H9 (cell line): ENCODE measurements at regions not wholly inside any gene's neighbourhood (a gene's known extent, or its start where the extent isn't known, plus 50 kb on each side); places are given as distances from the start of the nearest gene placed in this dataset.

ENCODE experiments used
- DNase-seq: peaks from one replicate; pipeline ENCODE4 v3.0.0-alpha.2; 2017
- H2AFZ ChIP-seq: one replicate; pipeline ENCODE4 v1.6.1; 2013; ENCODE audit warnings: mild to moderate bottlenecking, low read length, control low read depth, moderate library complexity
- H2AK5ac ChIP-seq: 2 replicates; pipeline ENCODE4 v1.6.1; 2013; ENCODE audit warnings: low read length, control low read depth, mixed read lengths; ENCODE audit not compliant: insufficient read length
- H2BK120ac ChIP-seq: one replicate; pipeline ENCODE4 v1.6.1; 2013; ENCODE audit warnings: low read depth, mild to moderate bottlenecking, low read length, control low read depth, inconsistent platforms; ENCODE audit not compliant: poor library complexity, severe bottlenecking
- H2BK12ac ChIP-seq: 2 replicates; pipeline ENCODE4 v1.6.1; 2013; ENCODE audit warnings: low read length, control low read depth, mixed read lengths, low read depth; ENCODE audit not compliant: insufficient read length
- H2BK15ac ChIP-seq: 2 replicates; pipeline ENCODE4 v1.6.1; 2013; ENCODE audit warnings: low read depth, low read length, control low read depth
- H2BK20ac ChIP-seq: one replicate; pipeline ENCODE4 v1.6.1; 2013; ENCODE audit warnings: low read depth, mild to moderate bottlenecking, low read length, control low read depth, inconsistent platforms; ENCODE audit not compliant: poor library complexity, severe bottlenecking
- H2BK5ac ChIP-seq: 2 replicates; pipeline ENCODE4 v1.6.1; 2013; ENCODE audit warnings: low read length, control low read depth, mixed read lengths; ENCODE audit not compliant: insufficient read length
- H3K14ac ChIP-seq: 2 replicates; pipeline ENCODE4 v1.6.1; 2013; ENCODE audit warnings: low read length, control low read depth; ENCODE audit not compliant: insufficient read depth
- H3K18ac ChIP-seq: 2 replicates; pipeline ENCODE4 v1.6.1; 2013; ENCODE audit warnings: low read depth, mild to moderate bottlenecking, mixed read lengths, low read length, control low read depth; ENCODE audit not compliant: insufficient read length
- H3K23ac ChIP-seq: 2 replicates; pipeline ENCODE4 v1.6.1; 2013; ENCODE audit warnings: low read length, control low read depth, mixed read lengths, low read depth; ENCODE audit not compliant: insufficient read length
- H3K23me2 ChIP-seq: 2 replicates; pipeline ENCODE4 v1.6.1; 2013; ENCODE audit warnings: low read depth, mild to moderate bottlenecking, mixed read lengths, low read length, control low read depth; ENCODE audit not compliant: insufficient read length, poor library complexity, severe bottlenecking
- H3K27ac ChIP-seq: 2 replicates; pipeline ENCODE4 v1.5.1; 2013; ENCODE audit warnings: low read length, control low read depth, mixed read lengths, low read depth; ENCODE audit not compliant: insufficient read length
- H3K27me3 ChIP-seq: 2 replicates; pipeline ENCODE4 v1.6.1; 2013; ENCODE audit warnings: low read length, control low read depth, inconsistent platforms; ENCODE audit not compliant: insufficient read depth
- H3K4ac ChIP-seq: 2 replicates; pipeline ENCODE4 v1.6.1; 2013; ENCODE audit warnings: low read depth, mild to moderate bottlenecking, control low read depth, inconsistent platforms, low read length, moderate library complexity
- H3K4me1 ChIP-seq: 2 replicates; pipeline ENCODE4 v1.6.1; 2013; ENCODE audit warnings: low read length, control low read depth, inconsistent platforms; ENCODE audit not compliant: insufficient read depth
- H3K4me2 ChIP-seq: 2 replicates; pipeline ENCODE4 v1.6.1; 2013; ENCODE audit warnings: low read length, control low read depth, mixed read lengths; ENCODE audit not compliant: insufficient read length, insufficient read depth
- H3K56ac ChIP-seq: 2 replicates; pipeline ENCODE4 v1.6.1; 2013; ENCODE audit warnings: low read depth, mild to moderate bottlenecking, mixed read lengths, low read length, control low read depth; ENCODE audit not compliant: insufficient read length
- H3K79me1 ChIP-seq: 2 replicates; pipeline ENCODE4 v1.6.1; 2013; ENCODE audit warnings: low read depth, mild to moderate bottlenecking, moderate library complexity, low read length, control low read depth, inconsistent platforms; ENCODE audit not compliant: insufficient read depth, poor library complexity, severe bottlenecking
- H3K79me2 ChIP-seq: 2 replicates; pipeline ENCODE4 v1.6.1; 2013; ENCODE audit warnings: low read length, control low read depth, inconsistent platforms; ENCODE audit not compliant: insufficient read depth
- H3K9ac ChIP-seq: 2 replicates; pipeline ENCODE4 v1.6.1; 2013; ENCODE audit warnings: low read length, control low read depth, mixed read lengths; ENCODE audit not compliant: insufficient read length; ENCODE audit errors: extremely low read depth
- H3K9me3 ChIP-seq: one replicate; pipeline ENCODE4 v1.6.1; 2013; ENCODE audit warnings: low read depth, low read length, inconsistent platforms; ENCODE audit not compliant: control insufficient read depth
- H3T11ph ChIP-seq: one replicate; pipeline ENCODE4 v1.6.1; 2013; ENCODE audit warnings: mild to moderate bottlenecking, low read length, control low read depth, inconsistent platforms
- H4K20me1 ChIP-seq: one replicate; pipeline ENCODE4 v1.6.1; 2013; ENCODE audit not compliant: control insufficient read depth, insufficient read length, insufficient read depth
- H4K5ac ChIP-seq: 2 replicates; pipeline ENCODE4 v1.6.1; 2013; ENCODE audit warnings: low read depth, mild to moderate bottlenecking, mixed read lengths, low read length, control low read depth; ENCODE audit not compliant: insufficient read length
- H4K8ac ChIP-seq: replicated peaks from 2 replicates; pipeline ENCODE4 v1.6.1; 2013; ENCODE audit warnings: low read length, control low read depth, mixed read lengths, low read depth; ENCODE audit not compliant: insufficient read length
- H4K91ac ChIP-seq: 2 replicates; pipeline ENCODE4 v1.6.1; 2013; ENCODE audit warnings: low read depth, mild to moderate bottlenecking, moderate library complexity, mixed read lengths, low read length, control low read depth; ENCODE audit not compliant: insufficient read length
- H3K27ac Mint-ChIP-seq, 3 experiments: 2 replicates in 2 of 3; 3 replicates in 1 of 3; pipeline ENCODE4 v1.8.0; 2020 to 2021; ENCODE audit warnings: mixed read lengths in 3 of 3, mild to moderate bottlenecking in 1 of 3, moderate library complexity in 1 of 3
- H3K27me3 Mint-ChIP-seq: 2 replicates; pipeline ENCODE4 v1.8.0; 2021; ENCODE audit warnings: low read depth, mild to moderate bottlenecking, moderate library complexity, mixed read lengths
- H3K36me3 Mint-ChIP-seq, 3 experiments: 2 replicates in 2 of 3; 3 replicates in 1 of 3; pipeline ENCODE4 v1.8.0; 2020 to 2021; ENCODE audit warnings: low read depth in 3 of 3, mixed read lengths in 3 of 3; ENCODE audit not compliant: insufficient read depth in 1 of 3
- H3K4me1 Mint-ChIP-seq, 2 experiments: 2 replicates each; pipeline ENCODE4 v1.8.0; 2020; ENCODE audit warnings: mixed read lengths in 2 of 2
- H3K4me3 Mint-ChIP-seq, 2 experiments: 2 replicates in 1 of 2; 3 replicates in 1 of 2; pipeline ENCODE4 v1.8.0; 2020 to 2021; ENCODE audit warnings: mild to moderate bottlenecking in 2 of 2, mixed read lengths in 2 of 2, moderate library complexity in 1 of 2
- H3K9me3 Mint-ChIP-seq, 2 experiments: 2 replicates in 1 of 2; 3 replicates in 1 of 2; pipeline ENCODE4 v1.8.0; 2020; ENCODE audit warnings: mild to moderate bottlenecking in 2 of 2, mixed read lengths in 2 of 2, moderate library complexity in 1 of 2
- CTCF ChIP-seq: fragments of 200-600 bp; sonication (generic); conservative IDR thresholded peaks from 3 replicates; pipeline ENCODE4 v1.8.0; 2021; ENCODE audit warnings: antibody characterized with exemption, mild to moderate bottlenecking
- WGBS: extraction: QIAGEN DNeasy Blood & Tissue Kit; methylation state at CpG from one replicate; pipeline ENCODE4 v1.1.7; 2013; ENCODE audit warnings: missing lambda C conversion rate, low lambda C conversion rate, mixed read lengths; ENCODE audit not compliant: insufficient read length; ENCODE audit errors: extremely low coverage; 5-methylcytosine and 5-hydroxymethylcytosine counted together

DNA sequence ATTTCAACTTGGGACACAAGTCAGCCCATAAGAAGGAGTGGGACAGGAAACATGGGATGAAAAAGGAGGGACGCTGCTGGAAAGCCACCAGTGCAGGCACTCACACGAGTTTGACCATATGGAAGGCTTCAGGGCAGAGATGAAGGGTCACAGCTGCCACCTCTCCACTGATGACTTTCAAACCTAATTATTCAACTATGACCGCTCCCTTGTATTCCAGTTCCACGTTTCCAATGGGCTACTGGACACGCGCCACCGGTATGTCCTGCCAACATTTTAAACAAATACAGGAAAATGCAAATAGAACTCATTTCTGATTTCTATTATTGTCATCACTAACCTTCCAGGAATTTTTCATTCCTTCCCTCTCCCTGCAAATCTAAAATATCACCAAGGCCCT is 134.7 kb downstream of the SLC1A3 start:
- H3T11ph ChIP-seq, result no peak overlapping the region
- H4K20me1 ChIP-seq, result no peaks in the 10 kb centered on the region
- H3K14ac ChIP-seq, result no peak overlapping the region
- H2BK5ac ChIP-seq, result no peak overlapping the region
- H3K4me1 ChIP-seq, result peaks cover 5% of the 10 kb centered on the region
- peaks cover 21 to 26% of the 10 kb centered on the region in 2 experiments for H3K4me1 Mint-ChIP-seq
- H2AK5ac ChIP-seq, result no peak overlapping the region
- H3K9me3 Mint-ChIP-seq, result no peaks in the 10 kb centered on the region; a peak in 1 of 5 replicates
- H2BK120ac ChIP-seq, result no peak overlapping the region
- H4K8ac ChIP-seq, result no peak overlapping the region
- no peak overlapping the region for H2AFZ ChIP-seq
- H3K36me3 Mint-ChIP-seq, result no peaks in the 10 kb centered on the region
- H2BK12ac ChIP-seq, result no peak overlapping the region
- H3K27me3 Mint-ChIP-seq, result peaks cover 2% of the 10 kb centered on the region; the same call in 1 of the 2 replicates
- H3K23me2 ChIP-seq, result peaks cover 9% of the 10 kb centered on the region
- no peak for DNase-seq
- H3K9me3 ChIP-seq, result no peaks in the 10 kb centered on the region
- no peaks in the 10 kb centered on the region for H3K79me1 ChIP-seq
- H3K27me3 ChIP-seq, result no peaks in the 10 kb centered on the region
- H4K91ac ChIP-seq, result no peak overlapping the region
- WGBS, result no CpG with 5 or more reads among the region's 7 CpGs
- H2BK15ac ChIP-seq, result no peak overlapping the region
- no peak overlapping the region for H3K18ac ChIP-seq
- no peak overlapping the region for H3K4me3 Mint-ChIP-seq
- no peak overlapping the region for H4K5ac ChIP-seq
- H3K27ac ChIP-seq, result no peak overlapping the region
- H2BK20ac ChIP-seq, result no peak overlapping the region
- no peak overlapping the region for H3K56ac ChIP-seq
- H3K27ac Mint-ChIP-seq, result no peak overlapping the region
- no peak overlapping the region for H3K4ac ChIP-seq
- H3K79me2 ChIP-seq, result no peaks in the 10 kb centered on the region
- H3K4me2 ChIP-seq, result no peak overlapping the region
- no peak overlapping the region for H3K9ac ChIP-seq
- no peak overlapping the region for H3K23ac ChIP-seq
- TF ChIP-seq CTCF, result no peak
